Endothelial cell of umbilical vein (primary cell): ENCODE measurements at regions not wholly inside any gene's neighbourhood (a gene's known extent, or its start where the extent isn't known, plus 50 kb on each side); places are given as distances from the start of the nearest gene placed in this dataset.

Source experiments
- BruUV-seq: library from RNA; stranded (reverse); fragments of 400-500 nt; replicated peaks from 2 replicates; lab custom pipeline; 2021; lab: Mats Ljungman, UMichigan
- CTCF ChIA-PET: fragments of 300-600, 350-600 bp; sonication (Branson Sonifier 250); formaldehyde crosslinking; loops from one replicate; lab custom pipeline; 2021; ENCODE audit warnings: antibody characterized with exemption, inconsistent platforms; lab: Charles Lee
- POLR2A ChIA-PET: fragments of 300-600, 350-600 bp; sonication (Branson Sonifier 250); formaldehyde crosslinking; loops from one replicate; lab custom pipeline; 2021; ENCODE audit warnings: antibody characterized with exemption, inconsistent platforms; lab: Charles Lee
- DNase-seq: peaks from one replicate; pipeline ENCODE4 v3.0.0-alpha.2; 2011; ENCODE audit warnings: low read depth, low spot score
- FAIRE-seq: peaks from 2 replicates; lab custom pipeline; 2011; peaks lifted over from hg19 to GRCh38; lab: Jason Lieb, UNC
- H2AFZ ChIP-seq: 2 replicates; pipeline ENCODE4 v1.6.0; 2012; ENCODE audit warnings: low read depth, low read length, control low read depth, inconsistent platforms
- H3K27ac ChIP-seq: 2 replicates; pipeline ENCODE4 v1.5.1; 2011; ENCODE audit warnings: low read depth, mild to moderate bottlenecking, control low read depth, low read length, moderate library complexity; ENCODE audit not compliant: insufficient read depth
- H3K27me3 ChIP-seq, 2 experiments: 2 replicates each; pipeline versions ENCODE4 v1.6.0 to v1.6.1; 2011; ENCODE audit warnings: low read length in 2 of 2, mixed read lengths in 1 of 2; ENCODE audit not compliant: control insufficient read depth in 2 of 2, insufficient read depth in 2 of 2
- H3K36me3 ChIP-seq, 2 experiments: 2 replicates in 1 of 2; 3 replicates in 1 of 2; pipeline ENCODE4 v1.5.1; 2011; ENCODE audit warnings: low read length in 2 of 2, mild to moderate bottlenecking in 1 of 2, moderate library complexity in 1 of 2; ENCODE audit not compliant: control insufficient read depth in 2 of 2, insufficient read depth in 2 of 2; ENCODE audit errors: extremely low read depth in 1 of 2
- H3K4me1 ChIP-seq: 3 replicates; pipeline ENCODE4 v1.5.1; 2011; ENCODE audit warnings: mild to moderate bottlenecking, low read length; ENCODE audit not compliant: control insufficient read depth, insufficient read depth; ENCODE audit errors: extremely low read depth
- H3K4me2 ChIP-seq: 2 replicates; pipeline ENCODE4 v1.6.1; 2011; ENCODE audit warnings: low read length, control low read depth, mixed read lengths; ENCODE audit not compliant: insufficient read depth
- H3K4me3 ChIP-seq, 3 experiments: fragments of 200-600 bp in 1 of 3; sonication (generic), shearing (Covaris generic) in 1 of 3; replicated peaks in 1 of 3; 2 replicates each; pipeline ENCODE4 v1.5.1; 2011 to 2016; ENCODE audit warnings: control low read depth in 3 of 3, low read length in 3 of 3, mild to moderate bottlenecking in 2 of 3, inconsistent platforms in 1 of 3, low read depth in 1 of 3, moderate library complexity in 1 of 3; ENCODE audit not compliant: insufficient read depth in 1 of 3
- H3K79me2 ChIP-seq: 2 replicates; pipeline ENCODE4 v1.6.0; 2012; ENCODE audit warnings: low read length, inconsistent platforms; ENCODE audit not compliant: control insufficient read depth, insufficient read depth
- H3K9ac ChIP-seq: replicated peaks from 2 replicates; pipeline ENCODE3; 2011; ENCODE audit warnings: low read length, control low read depth; ENCODE audit not compliant: insufficient read depth; ENCODE audit errors: extremely low read depth
- H3K9me1 ChIP-seq: replicated peaks from 3 replicates; pipeline ENCODE4 v1.6.0; 2011; ENCODE audit warnings: mild to moderate bottlenecking, low read length; ENCODE audit not compliant: control insufficient read depth, insufficient read depth; ENCODE audit errors: extremely low read depth
- H3K9me3 ChIP-seq: replicated peaks from 2 replicates; pipeline ENCODE4 v1.5.1; 2012; ENCODE audit warnings: low read length, inconsistent platforms; ENCODE audit not compliant: control insufficient read depth, insufficient read depth
- H4K20me1 ChIP-seq: replicated peaks from 2 replicates; pipeline ENCODE3; 2011; ENCODE audit warnings: mild to moderate bottlenecking, low read length; ENCODE audit not compliant: control insufficient read depth, insufficient read depth; ENCODE audit errors: extremely low read depth
- CTCF ChIP-seq, 2 donors: IDR thresholded peaks; 1 replicate in 1 of 2; 2 replicates in 1 of 2; pipeline ENCODE4 v1.5.1; 2011; ENCODE audit warnings: low read length in 2 of 2, mild to moderate bottlenecking in 2 of 2, moderate library complexity in 2 of 2, control low read depth in 1 of 2, inconsistent platforms in 1 of 2, low read depth in 1 of 2; ENCODE audit not compliant: insufficient read depth in 1 of 2; ENCODE audit errors: extremely low read depth in 1 of 2
- EZH2 ChIP-seq: IDR thresholded peaks from 2 replicates; pipeline ENCODE4 v1.6.1; 2012; ENCODE audit warnings: borderline replicate concordance, low read depth, mild to moderate bottlenecking, moderate library complexity, low read length, inconsistent platforms; ENCODE audit not compliant: severe bottlenecking
- FOS ChIP-seq: IDR thresholded peaks from 2 replicates; pipeline ENCODE4 v1.6.1; 2011; ENCODE audit warnings: mild to moderate bottlenecking, low read length, moderate library complexity, borderline replicate concordance; ENCODE audit not compliant: insufficient read depth
- GATA2 ChIP-seq: IDR thresholded peaks from 2 replicates; pipeline ENCODE4 v1.7.0; 2011; ENCODE audit warnings: low read depth, mild to moderate bottlenecking, moderate library complexity, mixed read lengths, low read length; ENCODE audit not compliant: insufficient read length, insufficient read depth
- JUN ChIP-seq: IDR thresholded peaks from 2 replicates; pipeline ENCODE4 v1.6.1; 2011; ENCODE audit warnings: borderline replicate concordance, low read depth; ENCODE audit not compliant: insufficient read length, insufficient read depth
- MAX ChIP-seq: IDR thresholded peaks from 2 replicates; pipeline ENCODE4 v1.6.1; 2011; ENCODE audit not compliant: insufficient read depth, insufficient read length
- MYC ChIP-seq: IDR thresholded peaks from one replicate; pipeline ENCODE4 v1.6.1; 2011; ENCODE audit warnings: mild to moderate bottlenecking, low read depth, low read length
- POLR2A ChIP-seq: IDR thresholded peaks from 2 replicates; pipeline ENCODE4 v1.6.1; 2012; ENCODE audit warnings: low read depth, mild to moderate bottlenecking, control low read depth, low read length
- dilution Hi-C: fragments of 300-500 bp; cut with MboI; formaldehyde crosslinking; loops from one replicate; pipeline ENCODE4 v1.15.0; 2019; ENCODE audit warnings: low sequenced_read_pairs; ENCODE audit not compliant: extremely low pct_ligation_motif_present
- intact Hi-C: fragments of 100-400 bp; cut with micrococcal nuclease; formaldehyde crosslinking; loops from one replicate; pipeline ENCODE4 v1.10.0; 2022

GRCh38 chr10:121369616-121370015 lies 228.6 kb downstream of the FGFR2 start:
- FAIRE-seq: no peak
- dilution Hi-C loops: no loop called here

More at GRCh38 chr10:121369616-121370015, 228.6 kb downstream of the FGFR2 start:
- DNase-seq: no peak
- CTCF ChIA-PET: no interaction called here
- Histone ChIP-seq H3K4me1 (no peaks in the 10 kb centered on the region), H3K9me3 (no peaks in the 10 kb centered on the region), H3K4me3 (no peak overlapping the region), H3K27me3 (no peaks in the 10 kb centered on the region), H3K79me2 (no peaks in the 10 kb centered on the region), H2AFZ (no peak overlapping the region), H3K27ac (no peak overlapping the region), H3K9ac (no peak overlapping the region), H3K9me1 (no peaks in the 10 kb centered on the region), H3K4me2 (no peak overlapping the region), H3K36me3 (no peaks in the 10 kb centered on the region), H4K20me1 (no peaks in the 10 kb centered on the region)
- TF ChIP-seq FOS (no peak), POLR2A (no peak), JUN (no peak), MAX (no peak), CTCF (IDR thresholded peaks at IDR 0.05; ENCODE audit: extremely low read depth in 1 of 2, insufficient read depth in 1 of 2, low read depth in 1 of 2, low read length in 2 of 2) (no peak), GATA2 (no peak), EZH2 (no peak), MYC (no peak)
- intact Hi-C loops: no loop called here
- POLR2A ChIA-PET: no interaction called here
- no TSS peak for BruUV-seq
